KMS-11 (cell line): ENCODE measurements at regions not wholly inside any gene's neighbourhood (a gene's known extent, or its start where the extent isn't known, plus 50 kb on each side); places are given as distances from the start of the nearest gene placed in this dataset.

ENCODE experiments used
- H2AFZ ChIP-seq: fragments of 200-600 bp; sonication (generic); 2 replicates; pipeline ENCODE4 v1.6.1; 2016; ENCODE audit warnings: antibody characterized with exemption, mixed run types, low read depth
- H3K27ac ChIP-seq: fragments of 200-600 bp; sonication (generic); 2 replicates; pipeline ENCODE4 v1.6.1; 2016; ENCODE audit warnings: mild to moderate bottlenecking, mixed run types
- H3K27me3 ChIP-seq: fragments of 200-600 bp; sonication (generic); 2 replicates; pipeline ENCODE4 v1.6.1; 2017; ENCODE audit warnings: mild to moderate bottlenecking, low read depth, mixed run types, moderate library complexity; ENCODE audit not compliant: insufficient read depth
- H3K36me3 ChIP-seq: fragments of 200-600 bp; sonication (generic); 2 replicates; pipeline ENCODE4 v1.6.1; 2017; ENCODE audit warnings: mild to moderate bottlenecking, mixed run types; ENCODE audit not compliant: insufficient read depth
- H3K4me1 ChIP-seq: fragments of 200-600 bp; sonication (generic); 2 replicates; pipeline ENCODE4 v1.6.1; 2016; ENCODE audit warnings: mild to moderate bottlenecking, low read depth, mixed run types; ENCODE audit not compliant: poor library complexity, severe bottlenecking
- H3K4me2 ChIP-seq: fragments of 200-600 bp; sonication (generic); 2 replicates; pipeline ENCODE4 v1.7.0; 2016; ENCODE audit warnings: mild to moderate bottlenecking, mixed run types
- H3K4me3 ChIP-seq: fragments of 200-600 bp; sonication (generic); IDR thresholded peaks from 2 replicates; pipeline ENCODE4 v1.6.1; 2017; ENCODE audit warnings: low read depth, low read length, mixed read lengths; ENCODE audit not compliant: insufficient read depth
- H3K79me2 ChIP-seq: fragments of 200-600 bp; sonication (generic); 2 replicates; pipeline ENCODE4 v1.6.1; 2016; ENCODE audit warnings: low read depth, mixed run types; ENCODE audit not compliant: insufficient read depth
- H3K9ac ChIP-seq: fragments of 200-600 bp; sonication (generic); 2 replicates; pipeline ENCODE4 v1.6.1; 2016; ENCODE audit warnings: mild to moderate bottlenecking, mixed run types
- H4K20me1 ChIP-seq: fragments of 200-600 bp; sonication (generic); 2 replicates; pipeline ENCODE4 v1.6.1; 2016; ENCODE audit warnings: mild to moderate bottlenecking, mixed run types; ENCODE audit not compliant: insufficient read depth
- CTCF ChIP-seq: fragments of 200-600 bp; sonication (generic); conservative IDR thresholded peaks from 2 replicates; pipeline ENCODE4 v1.6.1; 2017; ENCODE audit warnings: low read depth, mild to moderate bottlenecking, antibody characterized with exemption, low read length, moderate library complexity, mixed read lengths

GRCh38 chr4:132269303-132269990 is 879.6 kb upstream of the PCDH10 start:
- TF ChIP-seq CTCF = no peak
- no peak overlapping the region for H3K4me2 ChIP-seq
- H2AFZ ChIP-seq = no peak overlapping the region
- H3K27ac ChIP-seq = no peak overlapping the region
- no peaks in the 10 kb centered on the region for H3K36me3 ChIP-seq
- H3K9ac ChIP-seq = no peak overlapping the region
- H3K4me1 ChIP-seq = peaks cover 51% of the 10 kb centered on the region
- H3K79me2 ChIP-seq = no peaks in the 10 kb centered on the region
- H3K27me3 ChIP-seq = no peaks in the 10 kb centered on the region
- no peak overlapping the region for H3K4me3 ChIP-seq
- H4K20me1 ChIP-seq = no peaks in the 10 kb centered on the region

GRCh38 chr4:132275583-132276121 is 873.4 kb upstream of the PCDH10 start:
- no peak overlapping the region for H3K27ac ChIP-seq
- H3K9ac ChIP-seq = no peak overlapping the region
- no peaks in the 10 kb centered on the region for H3K36me3 ChIP-seq
- TF ChIP-seq CTCF = no peak
- peaks cover 4% of the 10 kb centered on the region for H3K4me1 ChIP-seq
- no peaks in the 10 kb centered on the region for H3K79me2 ChIP-seq
- H4K20me1 ChIP-seq = no peaks in the 10 kb centered on the region
- no peak overlapping the region for H3K4me2 ChIP-seq
- no peaks in the 10 kb centered on the region for H3K27me3 ChIP-seq
- no peak overlapping the region for H3K4me3 ChIP-seq
- H2AFZ ChIP-seq = no peak overlapping the region

- Histone ChIP-seq H3K36me3 (no peaks in the 10 kb centered on the region), H3K79me2 (no peaks in the 10 kb centered on the region), H3K4me1 (peaks cover 4% of the 10 kb centered on the region), H3K4me3 (no peak overlapping the region), H2AFZ (no peak overlapping the region), H3K27ac (no peak overlapping the region), H3K9ac (no peak overlapping the region), H4K20me1 (no peaks in the 10 kb centered on the region), H3K4me2 (no peak overlapping the region), H3K27me3 (no peaks in the 10 kb centered on the region)
- no peak for TF ChIP-seq CTCF
Observed at GRCh38 chr4:132276185-132276584, 872.9 kb upstream of the PCDH10 start.

- Histone ChIP-seq H3K36me3 (no peaks in the 10 kb centered on the region), H3K4me3 (no peak overlapping the region), H3K27ac (no peak overlapping the region), H3K4me1 (peaks cover 4% of the 10 kb centered on the region), H3K79me2 (no peaks in the 10 kb centered on the region), H2AFZ (no peak overlapping the region), H3K27me3 (no peaks in the 10 kb centered on the region), H3K4me2 (no peak overlapping the region), H3K9ac (no peak overlapping the region), H4K20me1 (no peaks in the 10 kb centered on the region)
- TF ChIP-seq CTCF = no peak
Observed at GRCh38 chr4:132276989-132277388, 872.1 kb upstream of the PCDH10 start.
